Esophagus (tissue), 2 donors: ENCODE measurements at regions not wholly inside any gene's neighbourhood (a gene's known extent, or its start where the extent isn't known, plus 50 kb on each side); places are given as distances from the start of the nearest gene placed in this dataset.

Experiments
- H3K27ac ChIP-seq, 2 donors: one replicate each; pipeline ENCODE4 v1.5.1; 2013; ENCODE audit warnings: low read depth in 2 of 2, mild to moderate bottlenecking in 2 of 2, inconsistent platforms in 1 of 2, low read length in 1 of 2, moderate library complexity in 1 of 2
- H3K27me3 ChIP-seq, 2 donors: one replicate each; pipeline ENCODE4 v1.6.1; 2013; ENCODE audit warnings: low read length in 2 of 2, control low read depth in 1 of 2, mild to moderate bottlenecking in 1 of 2; ENCODE audit not compliant: insufficient read depth in 2 of 2, control insufficient read depth in 1 of 2
- H3K36me3 ChIP-seq, 2 donors: one replicate each; pipeline ENCODE4 v1.6.1; 2013; ENCODE audit warnings: low read length in 1 of 2; ENCODE audit not compliant: control insufficient read depth in 2 of 2, insufficient read depth in 2 of 2
- H3K4me1 ChIP-seq, 2 donors: one replicate each; pipeline ENCODE4 v1.6.1; 2013; ENCODE audit warnings: low read length in 1 of 2; ENCODE audit not compliant: control insufficient read depth in 2 of 2, insufficient read depth in 2 of 2
- H3K4me3 ChIP-seq, 2 donors: one replicate each; pipeline ENCODE4 v1.5.1; 2013; ENCODE audit warnings: low read length in 2 of 2, mild to moderate bottlenecking in 2 of 2, low read depth in 1 of 2, moderate library complexity in 1 of 2
- H3K9me3 ChIP-seq, 2 donors: one replicate each; pipeline ENCODE4 v1.6.1; 2013; ENCODE audit warnings: mild to moderate bottlenecking in 2 of 2, low read depth in 1 of 2, low read length in 1 of 2, moderate library complexity in 1 of 2; ENCODE audit not compliant: control insufficient read depth in 2 of 2, insufficient read depth in 1 of 2
- WGBS, 2 donors: extraction: QIAGEN DNeasy Blood & Tissue Kit; methylation state at CpG; one replicate each; pipeline ENCODE4 v1.1.7; 2013; 5-methylcytosine and 5-hydroxymethylcytosine counted together
- donor health status: healthy with polysubstance abuse.
- donor health status: Bipolar disorder and iron deficiency.

DNA sequence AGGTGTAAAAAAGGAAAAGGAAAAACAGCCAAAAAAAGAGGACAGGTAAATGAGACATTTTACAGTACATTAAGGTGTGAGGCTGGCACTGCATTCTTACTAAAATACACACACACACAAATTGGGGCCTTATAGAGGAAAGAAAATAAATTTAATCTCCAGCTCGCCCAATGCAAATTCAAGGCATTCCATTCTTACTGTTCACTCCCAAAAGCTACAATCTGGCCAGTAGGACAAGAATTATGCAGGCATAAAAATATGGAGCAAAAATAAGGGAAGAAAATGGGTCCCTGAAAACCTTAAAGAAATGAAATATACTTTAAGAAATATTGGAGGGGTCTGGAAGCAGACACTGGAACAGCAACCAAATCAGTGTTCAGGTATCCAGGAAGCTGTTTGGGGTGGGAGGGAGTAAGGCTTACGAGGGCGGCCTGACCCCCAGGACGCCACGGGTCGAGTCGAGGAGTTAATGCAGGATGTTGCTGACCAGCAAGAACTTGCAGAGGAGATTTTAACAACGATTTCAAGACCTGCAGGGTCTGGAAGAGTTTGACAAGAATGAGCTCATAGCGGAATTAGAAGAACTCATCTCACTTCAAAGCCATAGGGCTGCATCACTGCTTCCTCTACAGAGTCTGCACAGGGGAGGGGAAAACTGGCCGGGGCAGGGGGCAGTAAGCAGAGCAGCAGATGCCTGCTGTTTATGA lies 245.5 kb downstream of the TBL1XR1 start:
- H3K4me3 ChIP-seq: no peak overlapping the region
- no peaks in the 10 kb centered on the region for H3K36me3 ChIP-seq
- H3K9me3 ChIP-seq: no peaks in the 10 kb centered on the region
- no peaks in the 10 kb centered on the region for H3K27me3 ChIP-seq
- peaks cover 0 to 2% of the 10 kb centered on the region in 2 donors for H3K4me1 ChIP-seq
- no peak overlapping the region for H3K27ac ChIP-seq
- WGBS, 2 donors: 75 to 78% methylated on average over 10 of the region's 10 CpGs

DNA sequence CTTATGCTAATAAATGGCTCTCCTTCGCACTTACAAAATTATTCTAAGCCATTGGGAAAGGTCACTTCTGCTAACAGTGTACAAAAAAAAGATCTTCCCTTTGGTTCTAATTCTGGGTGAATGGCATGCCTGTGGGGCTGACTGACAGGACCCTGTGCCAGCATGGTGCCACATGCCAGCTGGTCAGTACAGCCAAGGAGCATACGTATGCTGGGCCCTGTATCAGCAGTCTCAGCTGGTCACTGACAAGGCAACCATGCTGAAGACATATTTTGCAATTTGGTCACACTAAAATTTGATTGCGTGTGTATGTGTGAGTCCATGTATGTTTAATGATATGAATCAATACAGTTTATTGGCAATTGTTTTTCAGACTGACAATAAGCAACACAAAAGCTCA lies 246.1 kb downstream of the TBL1XR1 start:
- no peaks in the 10 kb centered on the region for H3K9me3 ChIP-seq
- WGBS, 2 donors: 82 to 84% methylated on average over 3 of the region's 3 CpGs
- no peaks in the 10 kb centered on the region for H3K36me3 ChIP-seq
- no peak overlapping the region for H3K27ac ChIP-seq
- peaks cover 0 to 2% of the 10 kb centered on the region in 2 donors for H3K4me1 ChIP-seq
- no peak overlapping the region for H3K4me3 ChIP-seq
- H3K27me3 ChIP-seq: no peaks in the 10 kb centered on the region

DNA sequence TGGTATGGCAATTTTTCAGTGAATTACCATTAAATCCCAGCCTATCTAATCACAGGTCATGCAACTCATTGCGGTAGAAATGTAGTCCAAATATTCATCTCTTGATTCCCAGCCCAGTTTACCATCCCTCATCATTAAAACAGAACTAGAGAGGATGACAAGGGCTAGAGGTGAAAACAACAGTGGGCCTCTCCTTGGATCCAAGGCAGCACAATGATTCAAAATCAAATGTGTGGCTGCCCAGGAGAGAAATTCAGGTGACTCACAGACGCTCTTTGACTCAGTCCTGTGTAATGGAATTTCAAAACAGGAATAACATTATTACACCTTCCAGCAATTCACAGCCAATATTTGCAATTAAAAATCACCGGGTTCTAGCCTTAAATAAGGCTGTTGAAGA lies 246.5 kb downstream of the TBL1XR1 start:
- Histone ChIP-seq H3K36me3 (no peaks in the 10 kb centered on the region), H3K4me1 (peaks cover 0 to 2% of the 10 kb centered on the region in 2 donors), H3K4me3 (no peak overlapping the region), H3K27ac (no peak overlapping the region), H3K27me3 (no peaks in the 10 kb centered on the region), H3K9me3 (no peaks in the 10 kb centered on the region)
- 58 to 69% methylated on average over 3 of the region's 3 CpGs for WGBS, 2 donors

DNA sequence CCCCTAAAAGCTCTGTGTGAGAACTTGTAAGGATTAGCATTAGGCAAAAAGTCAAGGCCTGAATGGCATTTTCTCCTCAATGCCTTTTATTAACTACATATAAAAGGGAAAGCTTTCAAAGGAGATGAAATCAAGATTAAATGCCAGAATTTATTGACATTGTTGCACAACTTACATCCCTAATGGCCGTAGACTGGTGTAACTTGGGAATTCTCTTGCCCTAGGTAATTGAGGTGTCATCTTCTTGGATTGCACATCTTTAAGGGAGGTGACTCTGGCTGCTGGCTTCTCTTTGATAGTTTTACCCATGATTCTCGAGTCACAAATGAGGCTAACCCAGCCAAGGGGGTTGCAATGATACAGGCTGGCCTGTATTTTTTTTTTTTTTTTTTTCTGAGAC lies 249.1 kb downstream of the TBL1XR1 start:
- peaks cover 0 to 2% of the 10 kb centered on the region in 2 donors for H3K4me1 ChIP-seq
- no peaks in the 10 kb centered on the region for H3K27me3 ChIP-seq
- H3K9me3 ChIP-seq: no peaks in the 10 kb centered on the region
- no peak overlapping the region for H3K4me3 ChIP-seq
- no peak overlapping the region for H3K27ac ChIP-seq
- 56 to 66% methylated on average over 2 of the region's 2 CpGs for WGBS, 2 donors
- no peaks in the 10 kb centered on the region for H3K36me3 ChIP-seq

DNA sequence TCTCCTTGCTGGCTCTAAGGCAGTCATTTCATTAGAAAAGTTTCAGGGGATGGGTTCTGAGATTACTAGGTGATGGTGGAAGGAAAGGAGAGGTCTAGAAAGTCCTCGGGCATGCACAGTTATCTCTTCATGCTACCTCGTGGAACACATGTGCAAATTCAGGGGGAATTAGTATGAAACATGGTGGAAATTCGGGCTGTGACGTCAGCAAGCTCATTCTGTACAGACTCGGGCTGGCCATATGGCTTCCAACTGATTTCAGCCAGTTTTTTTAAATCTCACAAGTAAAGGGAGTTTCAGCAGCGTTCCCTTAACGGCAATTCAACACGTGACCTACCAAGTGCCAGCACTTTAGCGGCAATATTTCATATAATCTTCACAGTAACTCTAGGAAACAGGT lies 251.1 kb downstream of the TBL1XR1 start:
- Histone ChIP-seq H3K27me3 (no peaks in the 10 kb centered on the region), H3K9me3 (no peaks in the 10 kb centered on the region), H3K36me3 (no peaks in the 10 kb centered on the region), H3K27ac (no peak overlapping the region), H3K4me1 (peaks cover 0 to 2% of the 10 kb centered on the region in 2 donors), H3K4me3 (no peak overlapping the region)
- WGBS, 2 donors: 87 to 93% methylated on average over 9 of the region's 9 CpGs

DNA sequence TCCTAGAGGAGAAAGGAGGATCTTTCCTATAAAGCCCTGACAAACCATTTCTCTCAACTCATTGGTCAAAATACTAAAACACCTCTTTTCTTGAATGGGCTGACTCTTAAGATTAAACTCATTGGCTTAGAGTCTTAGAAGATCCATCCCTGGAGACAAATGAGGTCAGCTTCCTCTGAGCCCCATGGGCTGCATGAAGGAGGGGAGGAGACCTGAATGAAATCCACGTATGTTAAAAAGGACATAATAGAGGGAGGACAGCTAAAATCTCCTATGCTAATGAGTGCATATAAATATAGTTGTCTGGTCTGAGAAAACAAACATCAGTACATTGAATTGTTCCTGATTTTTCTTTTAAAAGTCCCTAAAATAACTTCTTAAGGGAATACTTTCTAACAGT lies 255.0 kb downstream of the TBL1XR1 start:
- no peak overlapping the region for H3K27ac ChIP-seq
- WGBS, 2 donors: 77 to 81% methylated on average over 1 of the region's 1 CpG
- no peaks in the 10 kb centered on the region for H3K27me3 ChIP-seq
- no peak overlapping the region for H3K4me3 ChIP-seq
- H3K36me3 ChIP-seq: no peaks in the 10 kb centered on the region
- no peaks in the 10 kb centered on the region for H3K4me1 ChIP-seq
- no peaks in the 10 kb centered on the region for H3K9me3 ChIP-seq

DNA sequence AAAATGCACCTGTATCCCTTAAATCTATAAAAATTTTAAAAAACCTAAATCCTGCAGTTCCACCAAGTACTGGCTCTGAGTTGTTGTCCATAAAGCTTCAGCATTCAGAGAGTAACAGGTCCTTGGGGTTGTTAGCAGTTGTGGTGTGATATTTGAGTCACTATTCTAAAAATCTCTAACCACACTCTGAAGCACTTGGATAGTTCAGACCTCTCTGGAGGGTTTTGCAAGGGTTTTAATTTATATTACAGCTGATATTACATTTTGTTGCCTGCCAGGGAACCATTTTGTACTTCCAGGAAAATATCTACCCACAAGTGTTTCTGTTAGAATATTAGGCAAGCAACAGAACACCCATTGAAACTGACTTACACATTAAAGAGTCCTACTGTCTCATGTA lies 255.6 kb downstream of the TBL1XR1 start:
- H3K36me3 ChIP-seq: no peaks in the 10 kb centered on the region

DNA sequence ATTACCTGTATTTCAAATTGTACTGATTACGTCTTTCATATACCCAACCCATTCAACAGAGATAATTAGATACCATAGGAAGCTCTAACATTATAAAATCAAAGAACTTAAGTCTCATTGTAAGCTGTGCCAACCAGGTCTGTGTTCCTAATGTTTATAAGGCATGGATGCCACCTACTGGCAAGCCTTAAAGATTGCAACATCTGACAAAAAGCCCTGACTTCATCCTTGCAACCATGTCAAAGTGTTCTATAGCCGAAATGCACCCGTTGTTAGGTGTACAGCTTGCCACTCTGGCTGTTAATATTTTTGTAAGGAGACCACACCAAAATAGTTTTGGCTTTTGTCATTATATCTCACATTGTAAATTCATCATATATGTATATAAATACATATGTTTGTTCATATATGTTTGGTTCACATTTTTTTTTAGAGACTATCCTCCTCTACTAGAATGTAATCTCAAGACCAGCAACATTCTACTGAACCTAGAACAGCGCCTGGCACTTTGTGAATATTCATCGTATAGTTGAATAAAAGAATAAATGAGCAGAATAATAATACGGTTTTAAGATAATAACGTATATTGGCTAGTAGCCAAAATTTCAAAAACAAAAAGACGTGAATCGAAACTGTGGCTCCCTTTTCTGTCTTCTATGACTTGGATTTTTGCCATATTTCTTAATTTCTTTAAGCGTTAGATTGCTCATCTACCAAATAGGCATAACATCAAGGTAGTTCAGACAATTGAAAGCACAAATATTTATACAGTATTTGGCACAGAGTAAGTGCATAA lies 258.1 kb downstream of the TBL1XR1 start:
- H3K36me3 ChIP-seq: no peaks in the 10 kb centered on the region
- no peaks in the 10 kb centered on the region for H3K9me3 ChIP-seq
- no peak overlapping the region for H3K4me3 ChIP-seq
- no peak overlapping the region for H3K27ac ChIP-seq
- H3K27me3 ChIP-seq: no peaks in the 10 kb centered on the region
- WGBS, 2 donors: 19 to 29% methylated on average over 10 of the region's 10 CpGs
- H3K4me1 ChIP-seq: no peaks in the 10 kb centered on the region

More for the DNA sequence above, 255.6 kb downstream of the TBL1XR1 start:
- no peaks in the 10 kb centered on the region for H3K4me1 ChIP-seq
- H3K9me3 ChIP-seq: no peaks in the 10 kb centered on the region
- no peak overlapping the region for H3K27ac ChIP-seq
- no peak overlapping the region for H3K4me3 ChIP-seq
- no peaks in the 10 kb centered on the region for H3K27me3 ChIP-seq

DNA sequence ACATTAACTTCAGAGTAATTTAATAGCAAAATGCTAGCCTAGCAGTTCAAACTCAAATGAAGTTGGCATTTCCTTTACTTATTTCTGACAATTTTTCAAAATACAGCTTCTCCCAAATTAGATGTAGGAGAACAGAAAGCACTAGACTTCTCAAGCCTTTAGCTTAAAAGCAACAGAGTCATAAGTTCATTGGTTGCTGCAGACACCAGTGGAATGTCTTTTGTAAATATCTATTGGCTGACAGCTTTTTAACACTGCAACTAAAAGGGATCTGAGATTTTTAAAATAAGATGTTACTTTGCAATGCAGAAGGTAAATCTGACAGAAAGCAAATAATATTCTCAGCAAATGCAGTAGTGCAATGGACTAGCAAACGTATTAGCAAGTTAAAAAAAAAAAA lies 259.3 kb downstream of the TBL1XR1 start:
- Histone ChIP-seq H3K27me3 (no peaks in the 10 kb centered on the region), H3K4me1 (no peaks in the 10 kb centered on the region), H3K4me3 (no peak overlapping the region), H3K27ac (no peak overlapping the region), H3K36me3 (no peaks in the 10 kb centered on the region), H3K9me3 (no peaks in the 10 kb centered on the region)
- 82 to 86% methylated on average over 1 of the region's 1 CpG for WGBS, 2 donors

DNA sequence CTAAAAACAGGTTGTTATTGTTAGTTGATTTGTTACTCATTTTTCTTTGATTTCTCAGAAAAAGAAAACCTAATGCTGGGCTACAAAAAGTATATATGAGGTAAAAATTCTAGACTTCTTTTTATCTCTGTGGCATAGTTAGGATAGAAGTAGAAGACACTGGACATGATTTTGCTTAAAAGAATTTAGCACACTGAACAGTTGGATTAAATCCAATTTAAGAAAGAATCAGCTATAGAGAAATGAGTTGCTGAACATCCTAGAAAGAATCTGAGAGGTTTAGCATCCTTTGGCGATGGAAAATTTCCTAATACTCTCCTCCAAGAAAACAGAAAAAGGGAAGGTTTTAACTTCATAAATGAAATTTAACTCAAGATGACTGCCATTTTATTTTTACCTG lies 259.7 kb downstream of the TBL1XR1 start:
- H3K27me3 ChIP-seq: no peaks in the 10 kb centered on the region
- WGBS, 2 donors: 89 to 91% methylated on average over 1 of the region's 1 CpG
- no peak overlapping the region for H3K4me3 ChIP-seq

More for the DNA sequence above, 259.7 kb downstream of the TBL1XR1 start:
- no peaks in the 10 kb centered on the region for H3K4me1 ChIP-seq
- H3K36me3 ChIP-seq: no peaks in the 10 kb centered on the region
- no peak overlapping the region for H3K27ac ChIP-seq
- no peaks in the 10 kb centered on the region for H3K9me3 ChIP-seq
